Breast epithelium (tissue), 3 donors: ENCODE measurements at regions not wholly inside any gene's neighbourhood (a gene's known extent, or its start where the extent isn't known, plus 50 kb on each side); places are given as distances from the start of the nearest gene placed in this dataset.

Source experiments
- POLR2A ChIP-seq: fragments of 450-650 bp; IDR thresholded peaks from one replicate; pipeline ENCODE4 v1.6.1; 2016; ENCODE audit warnings: antibody characterized with exemption, mild to moderate bottlenecking, moderate library complexity
- TF ChIP-seq, protein P1 (sequence below), 3 donors: fragments of 450-650 bp; IDR thresholded peaks; one replicate each; pipeline ENCODE4 v1.5.1; 2016 to 2017; ENCODE audit warnings: antibody characterized with exemption in 3 of 3, mild to moderate bottlenecking in 3 of 3, moderate library complexity in 3 of 3

DNA sequence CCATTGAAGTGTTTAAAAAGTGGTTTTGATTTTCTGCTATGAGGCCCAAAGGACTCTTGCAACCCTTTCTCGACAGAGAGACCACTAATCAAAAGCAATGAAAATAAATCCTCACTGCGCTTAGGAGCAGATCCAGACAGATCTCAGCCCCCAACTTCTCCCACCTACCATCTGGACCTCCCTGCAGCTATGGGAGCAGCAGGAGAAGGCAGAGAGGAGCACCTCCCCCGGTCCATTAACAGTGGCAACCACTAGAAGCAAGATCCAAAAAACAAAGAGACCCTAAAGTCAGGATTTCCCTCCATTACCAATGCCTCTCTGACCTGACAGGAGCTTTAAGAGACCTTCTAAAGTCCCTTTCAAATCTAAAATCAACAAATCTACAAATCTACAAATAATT is 99.0 kb upstream of the LSM8 start:
- TF ChIP-seq, protein P1, sequence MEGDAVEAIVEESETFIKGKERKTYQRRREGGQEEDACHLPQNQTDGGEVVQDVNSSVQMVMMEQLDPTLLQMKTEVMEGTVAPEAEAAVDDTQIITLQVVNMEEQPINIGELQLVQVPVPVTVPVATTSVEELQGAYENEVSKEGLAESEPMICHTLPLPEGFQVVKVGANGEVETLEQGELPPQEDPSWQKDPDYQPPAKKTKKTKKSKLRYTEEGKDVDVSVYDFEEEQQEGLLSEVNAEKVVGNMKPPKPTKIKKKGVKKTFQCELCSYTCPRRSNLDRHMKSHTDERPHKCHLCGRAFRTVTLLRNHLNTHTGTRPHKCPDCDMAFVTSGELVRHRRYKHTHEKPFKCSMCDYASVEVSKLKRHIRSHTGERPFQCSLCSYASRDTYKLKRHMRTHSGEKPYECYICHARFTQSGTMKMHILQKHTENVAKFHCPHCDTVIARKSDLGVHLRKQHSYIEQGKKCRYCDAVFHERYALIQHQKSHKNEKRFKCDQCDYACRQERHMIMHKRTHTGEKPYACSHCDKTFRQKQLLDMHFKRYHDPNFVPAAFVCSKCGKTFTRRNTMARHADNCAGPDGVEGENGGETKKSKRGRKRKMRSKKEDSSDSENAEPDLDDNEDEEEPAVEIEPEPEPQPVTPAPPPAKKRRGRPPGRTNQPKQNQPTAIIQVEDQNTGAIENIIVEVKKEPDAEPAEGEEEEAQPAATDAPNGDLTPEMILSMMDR (IDR thresholded peaks at IDR 0.05), result no peak
- TF ChIP-seq POLR2A, result no peak
